Esophagus muscularis mucosa (tissue), 4 donors: ENCODE measurements at regions not wholly inside any gene's neighbourhood (a gene's known extent, or its start where the extent isn't known, plus 50 kb on each side); places are given as distances from the start of the nearest gene placed in this dataset.

Experiments
- DNase-seq: peaks from one replicate; pipeline ENCODE4 v3.0.0-alpha.2; 2017; ENCODE audit errors: extremely low spot score
- H3K27ac ChIP-seq, 4 donors: fragments of 200-600 bp; sonication (generic); replicated peaks in 1 of 4; 1 replicate in 3 of 4; 2 replicates in 1 of 4; pipeline ENCODE4 v1.5.1; 2016 to 2019; ENCODE audit warnings: mild to moderate bottlenecking in 1 of 4
- H3K27me3 ChIP-seq, 4 donors: fragments of 200-600 bp; sonication (generic); one replicate each; pipeline versions ENCODE4 v1.5.1 to v1.6.0; 2016 to 2019
- H3K36me3 ChIP-seq, 4 donors: fragments of 200-600 bp; sonication (generic); one replicate each; pipeline ENCODE4 v1.5.1; 2016 to 2019
- H3K4me1 ChIP-seq, 4 donors: fragments of 200-600 bp; sonication (generic); one replicate each; pipeline ENCODE4 v1.5.1; 2016 to 2019
- H3K4me3 ChIP-seq, 4 donors: fragments of 200-600 bp; sonication (generic); 1 replicate in 2 of 4; 2 replicates in 2 of 4; pipeline ENCODE4 v1.5.1; 2016 to 2019; ENCODE audit warnings: mild to moderate bottlenecking in 4 of 4, moderate library complexity in 1 of 4
- H3K9me3 ChIP-seq, 4 donors: fragments of 200-600 bp; sonication (generic); 1 replicate in 3 of 4; 2 replicates in 1 of 4; pipeline ENCODE4 v1.5.1; 2016 to 2019
- EP300 ChIP-seq: sonication (generic); formaldehyde crosslinking; IDR thresholded peaks from one replicate; pipeline ENCODE4 v1.6.1; 2017; ENCODE audit warnings: antibody characterized with exemption
- POLR2A ChIP-seq: fragments of 450-650 bp; IDR thresholded peaks from one replicate; pipeline ENCODE4 v1.6.1; 2017; ENCODE audit warnings: antibody characterized with exemption, moderate library complexity, mild to moderate bottlenecking, low read depth
- POLR2AphosphoS5 ChIP-seq, 2 donors: sonication (generic); formaldehyde crosslinking; IDR thresholded peaks; one replicate each; pipeline ENCODE4 v1.6.1; 2017; ENCODE audit warnings: antibody characterized with exemption in 2 of 2
- WGBS: methylation state at CpG from one replicate; pipeline ENCODE4 v1.1.5; 2018; 5-methylcytosine and 5-hydroxymethylcytosine counted together
- intact Hi-C: fragments of 100-400 bp; cut with DNase I; formaldehyde crosslinking; loops from one replicate; pipeline ENCODE4 v1.15.1; 2023
- TF ChIP-seq, protein P1 (sequence below), 3 experiments: fragments of 200-600 bp in 2 of 3; fragments of 450-650 bp in 1 of 3; sonication (generic) in 2 of 3; IDR thresholded peaks; one replicate each; pipeline ENCODE4 v1.5.1; 2017 to 2019; ENCODE audit warnings: antibody characterized with exemption in 3 of 3, mild to moderate bottlenecking in 2 of 3, moderate library complexity in 1 of 3

DNA sequence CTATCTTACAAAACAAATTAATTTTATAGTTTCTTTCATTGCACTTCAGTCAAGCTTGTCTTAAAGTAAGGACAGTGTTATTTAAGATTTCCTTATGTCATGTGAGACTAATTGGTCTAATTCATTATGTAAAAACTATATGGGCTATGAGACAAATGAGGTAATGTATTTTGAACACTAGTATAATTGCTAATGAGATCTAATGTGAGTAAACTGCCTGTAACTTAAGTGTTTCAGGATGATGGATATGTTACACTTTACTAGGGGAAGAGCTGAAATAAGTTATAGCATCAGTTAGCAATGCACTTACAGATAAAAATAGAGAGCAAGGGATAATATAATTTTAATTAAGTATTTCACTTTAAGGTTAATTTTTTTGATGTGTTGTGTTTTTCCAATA is 386.3 kb upstream of the MAP3K7 start:
- H3K36me3 ChIP-seq: no peaks in the 10 kb centered on the region
- TF ChIP-seq POLR2A: no peak
- H3K9me3 ChIP-seq: no peaks in the 10 kb centered on the region

DNA sequence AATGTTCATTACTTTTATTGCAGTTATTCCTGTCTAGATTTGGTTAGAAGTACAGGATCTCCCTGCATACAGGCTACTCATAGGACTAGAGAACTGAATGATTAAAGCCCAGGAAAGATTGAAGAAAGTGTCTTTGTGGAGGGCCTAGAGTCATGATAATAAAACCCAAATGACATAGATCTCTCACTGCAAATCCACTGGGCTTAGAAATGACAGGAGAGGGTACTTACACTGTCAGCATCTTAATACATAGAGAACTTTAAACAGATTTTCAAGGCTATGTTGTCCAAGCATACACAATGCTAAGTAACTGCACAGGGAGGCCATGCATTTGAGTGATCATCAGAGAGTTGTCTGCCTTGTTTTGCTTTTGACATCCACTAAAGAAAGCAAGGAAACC is 383.8 kb upstream of the MAP3K7 start:
- Histone ChIP-seq H3K27me3 (no peaks in the 10 kb centered on the region), H3K4me3 (no peak overlapping the region), H3K36me3 (no peaks in the 10 kb centered on the region), H3K27ac (no peak overlapping the region), H3K9me3 (no peaks in the 10 kb centered on the region), H3K4me1 (no peaks in the 10 kb centered on the region)
- no peak for DNase-seq
- intact Hi-C loops: no loop called here
- TF ChIP-seq, protein P1, sequence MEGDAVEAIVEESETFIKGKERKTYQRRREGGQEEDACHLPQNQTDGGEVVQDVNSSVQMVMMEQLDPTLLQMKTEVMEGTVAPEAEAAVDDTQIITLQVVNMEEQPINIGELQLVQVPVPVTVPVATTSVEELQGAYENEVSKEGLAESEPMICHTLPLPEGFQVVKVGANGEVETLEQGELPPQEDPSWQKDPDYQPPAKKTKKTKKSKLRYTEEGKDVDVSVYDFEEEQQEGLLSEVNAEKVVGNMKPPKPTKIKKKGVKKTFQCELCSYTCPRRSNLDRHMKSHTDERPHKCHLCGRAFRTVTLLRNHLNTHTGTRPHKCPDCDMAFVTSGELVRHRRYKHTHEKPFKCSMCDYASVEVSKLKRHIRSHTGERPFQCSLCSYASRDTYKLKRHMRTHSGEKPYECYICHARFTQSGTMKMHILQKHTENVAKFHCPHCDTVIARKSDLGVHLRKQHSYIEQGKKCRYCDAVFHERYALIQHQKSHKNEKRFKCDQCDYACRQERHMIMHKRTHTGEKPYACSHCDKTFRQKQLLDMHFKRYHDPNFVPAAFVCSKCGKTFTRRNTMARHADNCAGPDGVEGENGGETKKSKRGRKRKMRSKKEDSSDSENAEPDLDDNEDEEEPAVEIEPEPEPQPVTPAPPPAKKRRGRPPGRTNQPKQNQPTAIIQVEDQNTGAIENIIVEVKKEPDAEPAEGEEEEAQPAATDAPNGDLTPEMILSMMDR (IDR thresholded peaks at IDR 0.05): no peak
- TF ChIP-seq POLR2AphosphoS5 (IDR thresholded peaks at IDR 0.05): no peak
- no peak for TF ChIP-seq EP300
- TF ChIP-seq POLR2A: no peak

More for the DNA sequence above, 386.3 kb upstream of the MAP3K7 start:
- intact Hi-C loops: no loop called here
- H3K27ac ChIP-seq: no peak overlapping the region
- H3K27me3 ChIP-seq: no peaks in the 10 kb centered on the region
- no peaks in the 10 kb centered on the region for H3K4me1 ChIP-seq
- no peak overlapping the region for H3K4me3 ChIP-seq
- DNase-seq: no peak

DNA sequence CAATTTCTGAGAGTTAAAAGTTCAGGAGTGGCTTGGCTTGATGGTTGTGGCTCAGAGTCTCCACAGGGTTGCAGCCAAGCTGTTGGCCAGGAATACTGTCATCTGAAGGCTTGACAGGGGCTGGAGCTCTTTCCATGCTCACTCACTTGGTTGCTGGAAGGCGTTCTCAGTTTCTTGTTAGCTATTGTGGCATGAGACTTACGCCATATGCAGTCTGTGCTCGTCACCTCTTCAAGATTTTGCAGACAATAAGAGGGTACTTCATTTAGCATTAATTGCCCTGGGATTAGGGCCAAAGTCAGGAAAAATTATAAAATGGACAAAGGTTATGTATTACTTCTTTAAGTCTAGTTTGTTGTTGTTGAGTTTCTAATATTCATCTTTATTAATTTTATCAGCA is 380.6 kb upstream of the MAP3K7 start:
- Histone ChIP-seq H3K27ac (no peak overlapping the region), H3K27me3 (no peaks in the 10 kb centered on the region), H3K36me3 (no peaks in the 10 kb centered on the region), H3K9me3 (no peaks in the 10 kb centered on the region), H3K4me1 (no peaks in the 10 kb centered on the region), H3K4me3 (no peak overlapping the region)
- intact Hi-C loops: no loop called here
- no peak for DNase-seq
- WGBS: 81% methylated on average over 3 of the region's 3 CpGs
- no peak for TF ChIP-seq POLR2A
- TF ChIP-seq EP300: no peak
- no peak for TF ChIP-seq POLR2AphosphoS5 (IDR thresholded peaks at IDR 0.05)
- TF ChIP-seq, protein P1 (IDR thresholded peaks at IDR 0.05): no peak

DNA sequence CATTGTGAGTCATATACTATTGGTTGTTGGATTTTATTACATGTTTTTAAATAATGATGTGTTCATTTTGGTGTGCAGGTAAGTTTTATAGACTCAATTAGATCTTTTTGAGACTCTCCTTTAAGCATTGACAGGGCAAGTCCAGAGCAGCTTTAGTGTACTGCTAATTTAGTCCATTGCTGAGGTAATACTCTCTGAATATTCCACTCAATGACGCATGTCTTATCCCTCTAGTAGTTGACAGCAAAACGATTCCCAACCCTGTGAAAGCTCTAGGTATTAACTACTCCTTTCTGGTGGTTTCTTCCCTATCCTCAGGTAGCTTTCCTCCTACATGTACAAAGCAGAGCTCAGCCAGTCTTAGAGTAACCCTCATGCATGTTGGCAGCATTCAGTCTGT is 373.5 kb upstream of the MAP3K7 start:
- no peak for DNase-seq
- Histone ChIP-seq H3K9me3 (no peaks in the 10 kb centered on the region), H3K27me3 (no peaks in the 10 kb centered on the region), H3K4me1 (no peaks in the 10 kb centered on the region), H3K27ac (no peak overlapping the region), H3K4me3 (no peak overlapping the region), H3K36me3 (no peaks in the 10 kb centered on the region)
- WGBS: 78% methylated on average over 2 of the region's 2 CpGs
- TF ChIP-seq POLR2A: no peak
- TF ChIP-seq POLR2AphosphoS5 (IDR thresholded peaks at IDR 0.05): no peak
- TF ChIP-seq, protein P1 (IDR thresholded peaks at IDR 0.05): no peak
- no peak for TF ChIP-seq EP300
- intact Hi-C loops: no loop called here

DNA sequence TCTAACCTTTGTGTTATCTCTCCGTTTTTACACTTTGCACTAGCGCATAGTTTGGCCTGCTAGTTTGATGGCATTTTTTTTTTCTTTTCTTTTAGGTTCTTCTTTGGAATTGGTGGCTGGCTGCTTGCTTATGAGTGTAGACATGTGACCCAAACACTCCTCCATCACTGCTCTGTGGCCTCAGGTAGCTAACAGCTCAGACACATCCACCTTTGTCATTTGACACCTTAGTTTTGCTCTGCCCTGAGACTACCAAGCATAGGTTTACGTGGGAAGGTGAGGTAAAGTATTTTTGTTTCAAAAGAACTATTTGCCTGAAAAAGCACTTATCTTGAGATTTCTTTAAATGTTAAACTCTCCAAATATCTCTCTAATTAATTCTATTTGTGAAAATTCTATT is 368.4 kb upstream of the MAP3K7 start:
- intact Hi-C loops: no loop called here
- H3K9me3 ChIP-seq: peaks cover 0 to 11% (median 0%) of the 10 kb centered on the region in 4 donors
- H3K27ac ChIP-seq: no peak overlapping the region
- H3K27me3 ChIP-seq: no peaks in the 10 kb centered on the region
- no peak for TF ChIP-seq POLR2AphosphoS5 (IDR thresholded peaks at IDR 0.05)
- TF ChIP-seq POLR2A: no peak
- TF ChIP-seq EP300: no peak
- TF ChIP-seq, protein P1 (IDR thresholded peaks at IDR 0.05): no peak
- H3K4me3 ChIP-seq: no peak overlapping the region
- H3K4me1 ChIP-seq: no peaks in the 10 kb centered on the region
- DNase-seq: no peak
- no peaks in the 10 kb centered on the region for H3K36me3 ChIP-seq
- WGBS: 81% methylated on average over 3 of the region's 3 CpGs
